ENCODE measurements at regions not wholly inside any gene's neighbourhood (a gene's known extent, or its start where the extent isn't known, plus 50 kb on each side); places are given as distances from the start of the nearest gene placed in this dataset.

GRCh38 chr6:138714493-138714892 lies 59.1 kb upstream of the CCDC28A start:
- TF ChIP-seq POLR2AphosphoS5 (IDR thresholded peaks at IDR 0.05; ENCODE audit: insufficient read depth, low read depth, low read length) (no peak), CTCF (IDR thresholded peaks at IDR 0.05; ENCODE audit: extremely low read depth in 1 of 2, insufficient read depth in 1 of 2, low read depth in 1 of 2, low read length in 2 of 2) (no peak), JUN (IDR thresholded peaks at IDR 0.05; ENCODE audit: borderline replicate concordance, insufficient read depth, insufficient read length, low read depth) (no peak), MYC (IDR thresholded peaks at IDR 0.05; ENCODE audit: low read depth, low read length) (no peak), FOS (IDR thresholded peaks at IDR 0.05; ENCODE audit: borderline replicate concordance, insufficient read depth, low read length) (no peak), GATA2 (IDR thresholded peaks at IDR 0.05; ENCODE audit: insufficient read depth, insufficient read length, low read depth, low read length) (no peak), POLR2A (IDR thresholded peaks at IDR 0.05; ENCODE audit: low read depth, low read length) (no peak), MAX (IDR thresholded peaks at IDR 0.05; ENCODE audit: insufficient read depth, insufficient read length) (no peak), EZH2 (IDR thresholded peaks at IDR 0.05; ENCODE audit: borderline replicate concordance, low read depth, low read length, severe bottlenecking) (no peak)
- intact Hi-C loops (cut with micrococcal nuclease) (no loop called here), dilution Hi-C loops (cut with MboI; ENCODE audit: extremely low pct_ligation_motif_present, low sequenced_read_pairs) (no loop called here)
- DNase-seq (ENCODE audit: low read depth, low spot score) (no peak), FAIRE-seq (no peak)
- Histone ChIP-seq H3K4me3 (replicated peaks in 1 of 3; ENCODE audit: insufficient read depth in 1 of 3, low read depth in 1 of 3, low read length in 3 of 3) (no peak overlapping the region), H4K20me1 (replicated peaks; ENCODE audit: control insufficient read depth, extremely low read depth, insufficient read depth, low read length) (no peaks in the 10 kb centered on the region), H3K36me3 (ENCODE audit: control insufficient read depth in 2 of 2, extremely low read depth in 1 of 2, insufficient read depth in 2 of 2, low read length in 2 of 2) (no peaks in the 10 kb centered on the region), H3K27ac (ENCODE audit: insufficient read depth, low read depth, low read length) (no peak overlapping the region), H3K27me3 (ENCODE audit: control insufficient read depth in 2 of 2, insufficient read depth in 2 of 2, low read length in 2 of 2) (no peaks in the 10 kb centered on the region), H3K9ac (replicated peaks; ENCODE audit: extremely low read depth, insufficient read depth, low read length) (no peak overlapping the region), H3K4me2 (ENCODE audit: insufficient read depth, low read length) (no peak overlapping the region), H3K9me3 (replicated peaks; ENCODE audit: control insufficient read depth, insufficient read depth, low read length) (no peaks in the 10 kb centered on the region), H3K9me1 (replicated peaks; ENCODE audit: control insufficient read depth, extremely low read depth, insufficient read depth, low read length) (no peaks in the 10 kb centered on the region), H3K79me2 (ENCODE audit: control insufficient read depth, insufficient read depth, low read length) (no peaks in the 10 kb centered on the region), H2AFZ (ENCODE audit: low read depth, low read length) (no peak overlapping the region), H3K4me1 (ENCODE audit: control insufficient read depth, extremely low read depth, insufficient read depth, low read length) (peaks cover 10% of the 10 kb centered on the region)
- BruUV-seq (replicated peaks): no TSS peak
- ChIA-PET POLR2A (no interaction called here), CTCF (no interaction called here)

Measured in endothelial cell of umbilical vein (primary cell).